Gastrocnemius medialis (tissue), 4 donors: ENCODE measurements at regions not wholly inside any gene's neighbourhood (a gene's known extent, or its start where the extent isn't known, plus 50 kb on each side); places are given as distances from the start of the nearest gene placed in this dataset.

Experiments
- POLR2A ChIP-seq, 2 donors: fragments of 450-650 bp; IDR thresholded peaks; one replicate each; pipeline ENCODE4 v1.6.1; 2017; ENCODE audit warnings: antibody characterized with exemption in 2 of 2, mild to moderate bottlenecking in 2 of 2, moderate library complexity in 2 of 2
- TF ChIP-seq, protein P1 (sequence below), 5 experiments: fragments of 450-650 bp in 3 of 5; fragments of 200-600 bp in 2 of 5; sonication (generic) in 2 of 5; IDR thresholded peaks in 4 of 5; conservative IDR thresholded peaks in 1 of 5; 1 replicate in 4 of 5; 2 replicates in 1 of 5; pipeline ENCODE4 v1.5.1; 2016 to 2019; ENCODE audit warnings: antibody characterized with exemption in 5 of 5, mild to moderate bottlenecking in 3 of 5, moderate library complexity in 3 of 5

DNA sequence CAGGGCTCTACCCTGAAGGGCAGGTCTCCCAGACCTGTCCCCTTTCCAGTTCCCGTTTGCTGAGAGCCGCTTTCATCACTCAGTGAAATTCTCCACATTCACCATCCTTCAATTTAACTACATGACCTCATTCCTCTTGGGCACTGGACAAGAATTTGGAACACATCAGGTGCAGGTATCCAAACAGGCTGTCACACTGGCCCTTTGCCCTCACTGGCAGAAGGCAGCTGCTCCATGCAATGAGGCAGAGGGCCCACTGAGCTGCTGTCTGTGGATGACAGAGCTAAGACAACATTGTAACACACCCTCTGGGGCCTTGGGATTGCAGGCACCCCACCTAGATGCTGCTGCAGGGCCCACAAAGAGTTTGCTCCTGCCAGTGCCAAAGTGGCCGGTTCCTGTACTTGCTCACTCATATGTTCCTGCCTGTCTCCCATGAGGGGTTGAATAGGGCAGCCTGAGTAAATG is 55.1 kb downstream of the ACTL7B start:
- TF ChIP-seq, protein P1, sequence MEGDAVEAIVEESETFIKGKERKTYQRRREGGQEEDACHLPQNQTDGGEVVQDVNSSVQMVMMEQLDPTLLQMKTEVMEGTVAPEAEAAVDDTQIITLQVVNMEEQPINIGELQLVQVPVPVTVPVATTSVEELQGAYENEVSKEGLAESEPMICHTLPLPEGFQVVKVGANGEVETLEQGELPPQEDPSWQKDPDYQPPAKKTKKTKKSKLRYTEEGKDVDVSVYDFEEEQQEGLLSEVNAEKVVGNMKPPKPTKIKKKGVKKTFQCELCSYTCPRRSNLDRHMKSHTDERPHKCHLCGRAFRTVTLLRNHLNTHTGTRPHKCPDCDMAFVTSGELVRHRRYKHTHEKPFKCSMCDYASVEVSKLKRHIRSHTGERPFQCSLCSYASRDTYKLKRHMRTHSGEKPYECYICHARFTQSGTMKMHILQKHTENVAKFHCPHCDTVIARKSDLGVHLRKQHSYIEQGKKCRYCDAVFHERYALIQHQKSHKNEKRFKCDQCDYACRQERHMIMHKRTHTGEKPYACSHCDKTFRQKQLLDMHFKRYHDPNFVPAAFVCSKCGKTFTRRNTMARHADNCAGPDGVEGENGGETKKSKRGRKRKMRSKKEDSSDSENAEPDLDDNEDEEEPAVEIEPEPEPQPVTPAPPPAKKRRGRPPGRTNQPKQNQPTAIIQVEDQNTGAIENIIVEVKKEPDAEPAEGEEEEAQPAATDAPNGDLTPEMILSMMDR (IDR thresholded peaks at IDR 0.05 in 4 of 5, conservative IDR thresholded peaks at IDR 0.05 in 1 of 5), result no peak
- no peak for TF ChIP-seq POLR2A (IDR thresholded peaks at IDR 0.05)
